Coronary artery (tissue), 2 donors: ENCODE measurements at regions not wholly inside any gene's neighbourhood (a gene's known extent, or its start where the extent isn't known, plus 50 kb on each side); places are given as distances from the start of the nearest gene placed in this dataset.

Source experiments
- DNase-seq: peaks from one replicate; pipeline ENCODE4 v3.0.0-alpha.2; 2017; ENCODE audit warnings: low spot score
- H3K27ac ChIP-seq, 2 donors: fragments of 200-600 bp; sonication (generic); one replicate each; pipeline ENCODE4 v1.5.1; 2016 to 2019
- H3K4me3 ChIP-seq: fragments of 200-600 bp; sonication (generic); 2 replicates; pipeline ENCODE4 v1.5.1; 2016; ENCODE audit warnings: mild to moderate bottlenecking, moderate library complexity
- TF ChIP-seq, protein P1 (sequence below): fragments of 200-600 bp; sonication (generic); IDR thresholded peaks from one replicate; pipeline ENCODE4 v1.5.1; 2019; ENCODE audit warnings: antibody characterized with exemption

- no peak overlapping the region for H3K4me3 ChIP-seq
- no peak overlapping the region for H3K27ac ChIP-seq
- DNase-seq: peak; percentile 21
- TF ChIP-seq, protein P1, sequence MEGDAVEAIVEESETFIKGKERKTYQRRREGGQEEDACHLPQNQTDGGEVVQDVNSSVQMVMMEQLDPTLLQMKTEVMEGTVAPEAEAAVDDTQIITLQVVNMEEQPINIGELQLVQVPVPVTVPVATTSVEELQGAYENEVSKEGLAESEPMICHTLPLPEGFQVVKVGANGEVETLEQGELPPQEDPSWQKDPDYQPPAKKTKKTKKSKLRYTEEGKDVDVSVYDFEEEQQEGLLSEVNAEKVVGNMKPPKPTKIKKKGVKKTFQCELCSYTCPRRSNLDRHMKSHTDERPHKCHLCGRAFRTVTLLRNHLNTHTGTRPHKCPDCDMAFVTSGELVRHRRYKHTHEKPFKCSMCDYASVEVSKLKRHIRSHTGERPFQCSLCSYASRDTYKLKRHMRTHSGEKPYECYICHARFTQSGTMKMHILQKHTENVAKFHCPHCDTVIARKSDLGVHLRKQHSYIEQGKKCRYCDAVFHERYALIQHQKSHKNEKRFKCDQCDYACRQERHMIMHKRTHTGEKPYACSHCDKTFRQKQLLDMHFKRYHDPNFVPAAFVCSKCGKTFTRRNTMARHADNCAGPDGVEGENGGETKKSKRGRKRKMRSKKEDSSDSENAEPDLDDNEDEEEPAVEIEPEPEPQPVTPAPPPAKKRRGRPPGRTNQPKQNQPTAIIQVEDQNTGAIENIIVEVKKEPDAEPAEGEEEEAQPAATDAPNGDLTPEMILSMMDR: no peak
Observed at GRCh38 chr5:2886531-2886930, 135.1 kb upstream of the IRX2 start.

DNA sequence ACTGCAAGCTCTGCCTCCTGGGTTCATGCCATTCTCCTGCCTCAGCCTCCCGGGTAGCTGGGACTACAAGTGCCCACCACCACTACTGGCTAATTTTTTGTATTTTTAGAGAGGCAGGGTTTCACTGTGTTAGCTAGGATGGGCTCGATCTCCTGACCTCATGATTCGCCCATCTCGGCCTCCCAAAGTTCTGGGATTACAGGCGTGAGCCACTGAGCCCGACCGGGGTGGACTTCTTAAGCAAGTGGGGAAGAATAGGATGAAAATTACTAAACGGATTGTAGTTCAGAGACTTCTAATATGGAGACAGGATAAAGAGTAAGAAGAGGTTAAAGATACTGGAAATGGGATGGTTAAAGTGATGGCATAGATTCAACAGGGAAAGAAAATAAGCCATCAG, 132.3 kb upstream of the IRX2 start:
- DNase-seq: peak; percentile 31
- no peak overlapping the region for H3K4me3 ChIP-seq
- TF ChIP-seq, protein P1: no peak
- no peak overlapping the region for H3K27ac ChIP-seq

GRCh38 chr5:2879701-2880100, 128.2 kb upstream of the IRX2 start:
- DNase-seq: no peak
- Histone ChIP-seq H3K4me3 (no peak overlapping the region), H3K27ac (no peak overlapping the region)
- TF ChIP-seq, protein P1: no peak

- no peak overlapping the region for H3K4me3 ChIP-seq
- TF ChIP-seq, protein P1: no peak
- peak; percentile 17 for DNase-seq
- H3K27ac ChIP-seq: no peak overlapping the region
Observed at GRCh38 chr5:2877522-2877921, 126.0 kb upstream of the IRX2 start.

- TF ChIP-seq, protein P1: no peak
Observed at GRCh38 chr5:2876183-2876582, 124.7 kb upstream of the IRX2 start.

DNA sequence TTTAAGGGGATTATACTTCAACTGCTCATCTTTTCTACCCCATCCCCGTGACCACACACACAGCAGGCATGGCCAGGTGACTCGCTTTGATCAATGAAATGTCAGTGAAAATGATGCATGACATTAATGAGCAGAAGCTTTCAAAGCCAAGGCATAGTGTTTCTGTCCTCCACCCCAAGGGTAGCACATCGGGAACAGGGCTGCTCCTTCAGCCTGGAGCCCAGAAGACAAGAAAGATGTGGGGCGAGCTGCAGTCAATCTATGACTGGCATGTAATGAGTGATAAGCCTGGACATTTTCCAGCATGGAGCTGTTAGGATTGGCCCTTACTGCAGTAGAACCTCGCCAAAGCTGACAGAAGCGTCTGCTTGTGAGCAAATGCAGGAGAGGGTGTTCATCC, 122.6 kb upstream of the IRX2 start:
- H3K27ac ChIP-seq: no peak overlapping the region
- no peak overlapping the region for H3K4me3 ChIP-seq
- TF ChIP-seq, protein P1: no peak
- peak; percentile 40 for DNase-seq

More at GRCh38 chr5:2876183-2876582, 124.7 kb upstream of the IRX2 start:
- DNase-seq: peak; percentile 12
- no peak overlapping the region for H3K27ac ChIP-seq
- no peak overlapping the region for H3K4me3 ChIP-seq

DNA sequence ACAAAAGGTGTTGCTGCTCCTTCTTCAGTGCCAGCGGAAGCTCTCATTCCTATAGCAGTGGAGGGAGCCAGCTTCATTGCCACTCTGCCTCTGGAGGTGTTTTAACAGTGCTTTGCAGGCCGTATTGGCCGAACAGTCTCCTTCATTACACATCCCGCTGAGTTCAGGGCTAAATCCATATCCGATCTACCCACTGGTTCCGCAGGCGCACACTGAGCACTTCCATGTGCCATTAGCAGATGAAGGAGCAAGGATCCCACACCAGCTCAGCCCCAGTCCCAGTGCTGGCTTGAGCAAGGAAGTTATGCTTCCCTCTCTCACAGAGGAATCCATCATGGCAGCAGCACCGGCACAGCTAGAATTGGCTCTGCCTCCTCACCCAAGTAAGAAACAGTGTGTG, 121.2 kb upstream of the IRX2 start:
- TF ChIP-seq, protein P1: no peak
- Histone ChIP-seq H3K4me3 (no peak overlapping the region), H3K27ac (no peak overlapping the region)
- peak; percentile 22 for DNase-seq
